ENCODE measurements at regions not wholly inside any gene's neighbourhood (a gene's known extent, or its start where the extent isn't known, plus 50 kb on each side); places are given as distances from the start of the nearest gene placed in this dataset.

DNA sequence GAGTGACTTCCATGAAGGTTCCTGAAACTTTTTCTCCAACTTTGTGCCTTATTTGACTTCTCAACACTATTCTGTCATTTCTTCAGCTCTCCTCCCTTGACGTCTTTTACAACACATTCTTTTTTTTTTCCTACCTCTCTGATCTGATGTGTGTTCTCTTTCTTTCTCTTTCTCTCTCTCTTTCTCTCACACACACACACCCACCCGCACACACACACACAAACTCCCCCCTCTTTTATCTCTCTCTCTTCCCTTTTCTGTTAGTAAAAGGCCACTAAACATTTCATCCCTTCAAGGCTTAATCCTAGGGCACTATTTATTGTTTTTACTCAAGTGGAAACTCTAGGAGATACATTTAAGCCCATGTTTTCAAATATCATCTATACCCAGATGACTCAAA is 107.8 kb upstream of the CNTNAP5 start:
- TF ChIP-seq EZH2 (IDR thresholded peaks at IDR 0.05; ENCODE audit: low read length, missing control alignments) (no peak), CTCF (conservative IDR thresholded peaks at IDR 0.05 in 1 of 2, IDR thresholded peaks at IDR 0.05 in 1 of 2; ENCODE audit: low read depth in 1 of 2, low read length in 2 of 2) (no peak)
